GM21825 (cell line): ENCODE measurements at regions not wholly inside any gene's neighbourhood (a gene's known extent, or its start where the extent isn't known, plus 50 kb on each side); places are given as distances from the start of the nearest gene placed in this dataset.

Source experiments
- ATAC-seq: cut with Tn5 transposase; IDR thresholded peaks from one replicate; pipeline ENCODE4 v1.9.1; 2021; ENCODE audit warnings: mild to moderate bottlenecking, moderate library complexity; ENCODE audit not compliant: unreplicated experiment

- ATAC-seq = no peak
Measured at GRCh38 chr22:47334601-47335000, 572.2 kb downstream of the TBC1D22A start.

DNA sequence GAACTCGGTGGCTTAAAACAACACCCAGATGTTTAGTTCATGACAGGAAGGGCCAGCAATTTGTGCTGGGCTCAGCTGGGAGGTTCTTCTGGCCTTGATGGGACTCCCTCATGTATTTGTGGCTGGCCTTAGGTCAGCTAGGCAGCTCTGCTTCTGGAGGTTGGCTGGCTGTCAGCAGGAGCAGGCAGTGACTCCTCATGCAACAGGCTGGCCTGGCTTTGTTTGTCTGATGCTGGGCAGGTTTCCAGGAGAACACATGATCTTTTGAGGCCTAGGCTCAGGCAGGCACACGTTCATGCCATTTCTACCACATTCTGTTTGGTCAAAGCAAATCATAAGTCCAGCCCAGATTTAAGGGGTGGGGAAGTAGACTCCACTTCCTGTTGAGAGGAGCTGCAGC is 571.2 kb downstream of the TBC1D22A start:
- ATAC-seq = no peak

DNA sequence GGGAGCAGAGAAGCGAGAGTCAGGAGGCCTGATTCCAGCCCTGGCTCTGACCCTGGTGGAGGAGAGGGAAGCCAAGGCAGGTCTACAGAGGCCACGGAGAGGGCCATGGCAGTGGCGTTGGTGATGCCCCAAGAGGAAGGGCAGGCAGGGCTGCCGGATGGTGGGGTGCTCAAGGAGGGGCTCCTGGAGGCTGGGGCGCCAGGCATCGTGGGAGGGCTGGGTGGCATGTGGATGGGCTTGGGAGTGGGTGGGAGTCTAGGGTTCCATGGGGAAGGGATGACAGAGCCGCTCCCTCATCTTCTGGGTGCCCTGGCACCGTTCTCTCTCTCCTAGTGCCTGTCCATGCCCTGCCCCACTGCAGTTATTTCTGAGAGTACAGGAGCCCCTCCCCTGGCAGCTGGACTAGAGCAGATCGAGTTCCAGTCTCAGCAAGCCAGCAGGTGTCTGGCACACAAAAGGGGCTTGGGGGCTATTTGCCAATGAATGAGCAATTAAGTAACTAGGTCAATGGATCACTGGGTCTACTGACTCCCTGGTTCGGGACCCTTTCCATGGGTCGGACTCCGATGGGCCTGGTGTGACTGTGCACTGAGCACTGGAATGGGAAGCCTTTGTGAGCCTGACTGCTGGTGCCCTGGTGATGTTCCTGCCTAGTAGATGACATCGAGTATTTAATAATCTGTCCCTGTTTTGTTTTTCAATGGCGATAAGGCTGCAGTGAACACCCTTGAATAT is 570.0 kb downstream of the TBC1D22A start:
- ATAC-seq = no peak

- no peak for ATAC-seq
Measured at GRCh38 chr22:47331750-47332149, 569.3 kb downstream of the TBC1D22A start.

DNA sequence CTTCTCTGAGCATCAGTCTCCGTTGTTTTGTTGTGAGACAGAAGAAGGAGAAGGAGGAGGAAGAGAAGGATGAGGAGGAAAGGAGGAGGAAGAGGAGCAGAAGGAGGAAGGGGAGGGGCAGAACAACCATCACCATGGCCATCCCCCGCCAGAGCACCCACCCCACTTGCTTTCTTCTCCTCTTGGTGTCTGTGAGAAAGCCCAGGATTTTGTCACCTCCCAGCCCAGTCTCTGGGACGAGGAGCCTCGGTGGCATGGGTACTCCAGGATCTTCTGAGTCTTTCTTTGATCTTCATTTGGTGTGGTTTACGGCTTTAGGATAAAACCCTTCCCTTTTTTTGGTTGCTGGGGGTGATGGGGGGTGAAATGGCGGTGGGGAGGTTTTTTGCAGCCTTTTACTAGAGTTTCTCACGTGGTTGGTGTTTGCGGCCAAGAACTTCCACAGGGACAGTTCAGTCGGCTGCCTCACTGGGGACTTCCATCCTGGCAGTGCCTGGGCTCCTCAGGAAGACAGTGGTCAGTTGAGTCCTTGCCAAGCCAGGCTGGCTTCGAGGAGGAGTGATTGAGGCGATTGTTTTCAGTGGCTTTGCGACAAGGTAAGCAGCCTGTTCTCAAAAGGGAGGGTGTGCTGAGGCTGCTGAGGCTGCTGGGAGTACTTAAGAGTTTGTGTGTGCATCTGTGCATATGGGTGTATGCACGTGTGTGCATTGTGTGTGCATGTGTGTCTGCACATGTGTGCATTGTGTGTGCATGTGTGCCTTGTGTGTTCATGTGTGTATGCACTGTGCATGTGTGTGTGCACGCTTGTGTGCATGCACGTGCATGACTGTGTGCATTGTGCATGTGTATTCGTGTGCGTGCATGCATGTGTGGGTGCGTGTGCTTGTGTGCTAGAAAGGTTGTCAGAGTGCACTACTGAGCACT is 567.5 kb downstream of the TBC1D22A start:
- no peak for ATAC-seq

DNA sequence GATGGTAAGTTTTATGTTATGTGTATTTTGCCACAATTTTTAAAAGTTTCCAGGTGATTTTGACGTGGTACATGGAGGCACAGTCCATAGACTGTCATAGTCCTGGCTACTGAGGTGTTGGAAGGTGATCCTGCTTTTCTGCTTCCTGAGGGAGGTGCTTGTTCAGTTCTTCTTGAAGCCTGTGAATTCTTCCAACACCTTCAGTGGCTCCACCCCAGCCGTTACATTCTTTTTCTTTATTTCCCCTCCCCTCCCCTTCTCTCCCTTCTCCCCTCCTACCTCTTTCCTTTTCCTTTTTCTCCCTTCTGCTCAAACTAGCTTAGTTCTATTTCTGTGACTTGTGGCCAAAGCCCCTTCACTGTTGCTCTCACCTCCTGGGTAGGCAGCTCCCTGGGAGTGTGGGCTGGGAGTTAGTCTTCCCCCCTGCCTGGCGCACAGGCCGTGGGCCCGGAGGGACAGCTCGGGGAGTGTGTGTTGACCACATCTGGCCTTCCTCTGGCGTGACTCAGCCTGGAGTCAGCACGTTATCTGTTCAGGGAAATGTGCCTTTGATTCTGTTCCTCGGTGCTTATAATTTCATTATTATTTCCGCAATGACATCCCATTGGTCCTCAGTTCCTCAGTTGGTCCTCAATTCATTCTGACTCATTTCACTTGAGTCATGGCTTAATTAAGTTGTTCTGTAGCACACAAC is 566.2 kb downstream of the TBC1D22A start:
- no peak for ATAC-seq

GRCh38 chr22:47327241-47327640 is 564.8 kb downstream of the TBC1D22A start:
- no peak for ATAC-seq

GRCh38 chr22:47325249-47325648 is 562.8 kb downstream of the TBC1D22A start:
- ATAC-seq = no peak

DNA sequence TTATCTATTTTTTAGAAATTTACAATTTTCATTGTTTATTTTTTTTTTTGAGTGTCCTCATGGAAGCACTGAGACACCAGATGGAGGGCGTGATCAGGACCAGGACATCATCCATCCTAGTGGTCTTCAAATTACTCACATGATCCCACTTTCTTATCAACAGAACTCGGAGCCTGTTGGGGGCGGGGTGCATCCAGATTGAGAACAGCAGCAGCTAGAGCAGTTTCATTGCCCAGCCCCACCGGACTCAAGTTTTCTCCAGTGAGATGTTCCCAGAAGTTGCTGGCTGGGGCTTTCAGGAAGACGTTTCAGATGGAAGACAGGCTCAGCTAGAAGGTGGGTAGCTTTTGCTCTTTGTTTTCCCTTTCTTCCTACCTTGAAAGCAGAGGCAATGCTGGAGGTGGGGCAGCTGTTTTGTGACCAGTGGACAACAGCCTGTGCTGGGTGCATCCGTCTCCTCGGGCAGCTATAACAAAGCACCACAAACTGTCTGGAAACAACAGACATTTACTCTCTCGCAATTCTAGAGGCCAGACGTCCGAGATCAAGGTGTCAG is 562.1 kb downstream of the TBC1D22A start:
- no peak for ATAC-seq

- no peak for ATAC-seq
Measured at GRCh38 chr22:47323518-47323917, 561.1 kb downstream of the TBC1D22A start.

GRCh38 chr22:47322854-47323253 is 560.4 kb downstream of the TBC1D22A start:
- ATAC-seq = no peak

DNA sequence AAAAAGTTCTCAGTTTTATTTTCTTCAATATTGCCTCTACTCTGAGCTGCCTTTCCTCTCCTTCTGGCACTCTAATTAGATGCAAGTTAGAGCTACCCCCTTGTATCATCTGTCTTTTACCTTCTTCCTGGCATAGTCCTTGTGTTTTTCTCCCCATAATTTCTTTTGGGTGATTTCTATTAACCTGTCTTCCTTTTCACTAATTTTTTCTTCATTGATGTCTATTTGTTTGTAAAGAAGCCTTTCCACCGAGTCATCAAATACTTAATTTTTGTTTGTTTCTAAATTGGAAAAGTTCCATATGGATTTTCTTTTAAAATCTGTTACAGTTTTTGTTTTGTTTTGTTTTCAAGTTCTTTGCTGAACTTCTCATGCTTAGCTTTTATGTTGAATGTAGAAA is 558.1 kb downstream of the TBC1D22A start:
- no peak for ATAC-seq

- no peak for ATAC-seq
Measured at GRCh38 chr22:47318041-47318737, 555.7 kb downstream of the TBC1D22A start.

DNA sequence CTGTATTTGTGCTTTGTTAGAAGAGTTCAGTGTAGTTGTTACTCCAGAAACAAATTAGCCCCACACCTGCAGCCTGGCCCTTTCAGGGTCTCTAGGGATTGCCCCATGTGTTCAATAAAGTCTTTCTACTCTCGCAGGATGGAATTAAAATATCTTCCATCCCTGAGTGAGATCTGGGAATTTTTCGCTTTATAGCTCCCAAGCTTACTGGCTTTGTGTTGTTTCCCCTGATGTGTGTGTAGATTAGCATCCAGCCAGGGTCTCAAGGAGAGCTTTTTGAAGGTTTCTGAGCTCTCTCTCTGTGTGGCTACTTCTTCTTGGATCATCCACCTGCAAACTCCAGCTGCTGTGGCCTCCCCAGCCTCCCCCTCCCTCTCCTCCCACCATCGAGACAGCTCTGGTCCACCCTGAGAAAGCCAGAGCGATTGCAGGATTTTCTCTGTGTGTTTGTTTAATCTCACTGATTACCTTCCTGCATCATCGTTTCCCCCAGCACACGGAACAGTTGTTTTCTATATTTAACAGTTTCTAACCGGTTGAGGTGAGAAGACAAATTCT is 553.5 kb downstream of the TBC1D22A start:
- no peak for ATAC-seq

GRCh38 chr22:47310601-47311000 is 548.2 kb downstream of the TBC1D22A start:
- ATAC-seq = no peak

DNA sequence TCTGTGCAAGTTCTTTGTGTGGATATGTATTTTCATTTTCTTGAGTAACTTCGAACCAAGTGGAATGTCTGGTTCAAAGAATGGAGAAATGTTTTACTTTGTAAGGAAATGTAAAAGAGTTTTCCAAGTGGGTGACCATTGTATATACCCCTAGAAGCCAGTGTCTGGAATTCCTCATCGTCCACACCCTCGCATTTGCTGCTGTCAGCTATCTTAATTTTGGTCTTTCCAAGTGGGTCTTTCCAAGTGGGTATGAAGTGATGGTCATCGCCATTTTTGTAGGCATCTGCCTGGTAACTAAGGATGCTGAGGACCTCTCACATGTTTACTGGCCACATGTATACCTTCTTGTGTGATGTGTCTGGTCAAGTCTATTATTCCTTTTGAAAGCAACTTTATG is 547.5 kb downstream of the TBC1D22A start:
- ATAC-seq = no peak

- ATAC-seq = no peak
Measured at GRCh38 chr22:47309476-47309875, 547.0 kb downstream of the TBC1D22A start.

DNA sequence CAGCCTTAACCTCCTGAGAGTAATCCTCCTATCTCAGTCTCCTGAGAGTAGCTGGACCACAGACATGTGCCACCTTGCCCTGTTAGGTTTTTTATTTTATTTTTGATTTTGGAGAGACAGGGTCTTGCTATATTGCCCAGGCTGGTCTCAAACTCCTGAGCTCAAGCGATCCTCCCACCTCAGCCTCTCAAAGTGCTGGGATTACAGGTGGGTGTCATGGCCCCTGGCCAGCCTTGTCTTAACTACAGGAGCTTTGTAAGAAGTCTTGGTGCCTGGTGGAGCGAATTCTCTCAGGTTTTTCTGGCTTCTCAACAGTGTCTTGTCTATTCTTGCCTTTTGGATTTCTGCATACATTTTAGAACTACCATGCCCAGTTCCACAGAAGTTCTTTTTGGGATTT is 546.4 kb downstream of the TBC1D22A start:
- ATAC-seq = no peak

DNA sequence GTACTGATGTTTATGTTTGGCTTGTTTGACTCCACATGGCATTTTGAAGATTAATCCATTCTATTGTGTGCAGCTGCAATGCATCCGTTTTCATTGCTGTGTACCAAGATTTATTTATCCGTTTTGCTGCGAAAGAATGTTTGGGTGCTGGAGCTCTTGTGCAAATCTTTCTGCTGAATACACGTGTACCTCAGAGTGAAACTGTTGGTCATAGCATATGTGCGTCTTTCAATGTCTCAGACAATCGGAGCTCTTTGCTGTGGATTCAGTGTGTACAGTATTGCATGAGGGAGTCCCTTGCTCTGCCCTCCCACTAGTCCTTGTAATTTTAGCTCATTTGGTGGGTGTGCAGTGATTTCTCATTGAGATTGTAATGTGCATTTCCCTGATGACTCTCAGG is 545.4 kb downstream of the TBC1D22A start:
- no peak for ATAC-seq

GRCh38 chr22:47307326-47307725 is 544.9 kb downstream of the TBC1D22A start:
- ATAC-seq = no peak
